Type B pancreatic cell (in vitro differentiated cells): ENCODE measurements at regions not wholly inside any gene's neighbourhood (a gene's known extent, or its start where the extent isn't known, plus 50 kb on each side); places are given as distances from the start of the nearest gene placed in this dataset.
"Not testable (repeated sequence)": the region's sequence is repeated elsewhere in the genome, so short reads cannot be mapped to it uniquely, and the experiment has no call there.

Experiments used
- DNase-seq: peaks from one replicate; pipeline ENCODE4 v3.0.0; 2021; ENCODE audit warnings: mixed read lengths; ENCODE audit not compliant: unreplicated experiment; ENCODE audit errors: extremely low spot score
- H3K27ac Mint-ChIP-seq: 2 replicates; pipeline ENCODE4 v1.8.0; 2021; ENCODE audit warnings: mild to moderate bottlenecking, mixed read lengths
- H3K27me3 Mint-ChIP-seq: 2 replicates; pipeline ENCODE4 v1.8.0; 2021; ENCODE audit warnings: mixed read lengths
- H3K36me3 Mint-ChIP-seq: 2 replicates; pipeline ENCODE4 v1.8.0; 2021; ENCODE audit warnings: mixed read lengths
- H3K4me1 Mint-ChIP-seq: one replicate; pipeline ENCODE4 v1.8.0; 2021; ENCODE audit warnings: mixed read lengths; ENCODE audit not compliant: unreplicated experiment
- H3K4me3 Mint-ChIP-seq: 2 replicates; pipeline ENCODE4 v1.8.0; 2021; ENCODE audit warnings: mild to moderate bottlenecking, mixed read lengths
- H3K9me3 Mint-ChIP-seq: 2 replicates; pipeline ENCODE4 v1.8.0; 2021; ENCODE audit warnings: mixed read lengths
- TF ChIP-seq, protein P1 (sequence below): fragments of 200-600 bp; sonication (generic); conservative IDR thresholded peaks from 2 replicates; pipeline ENCODE4 v1.5.0; 2021; ENCODE audit warnings: antibody characterized with exemption, mild to moderate bottlenecking

DNA sequence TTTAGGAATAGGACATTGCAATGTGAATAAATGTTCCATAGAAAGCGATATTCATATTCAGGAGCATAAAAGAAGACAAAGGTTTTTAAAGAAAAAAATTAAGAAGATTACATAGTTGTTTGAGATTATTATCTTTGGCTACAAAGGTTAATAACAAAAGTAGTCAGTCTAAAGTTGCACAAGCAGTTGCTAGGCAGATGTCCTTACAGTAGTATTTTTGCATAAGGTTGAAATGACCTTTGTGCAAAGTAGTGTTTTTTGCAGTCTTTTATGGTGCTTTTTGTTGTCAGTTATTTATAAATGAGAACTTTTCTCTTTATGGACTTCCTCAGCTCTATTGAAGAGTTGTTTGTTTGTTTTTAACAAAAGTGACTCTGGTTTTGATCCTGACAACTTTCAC, 447.8 kb downstream of the AMY1C start:
- H3K36me3 Mint-ChIP-seq = no peaks in the 10 kb centered on the region
- no peaks in the 10 kb centered on the region for H3K4me1 Mint-ChIP-seq
- no peak for DNase-seq
- H3K27ac Mint-ChIP-seq = no peak overlapping the region
- no peaks in the 10 kb centered on the region for H3K27me3 Mint-ChIP-seq
- no peak overlapping the region for H3K4me3 Mint-ChIP-seq
- TF ChIP-seq, protein P1, sequence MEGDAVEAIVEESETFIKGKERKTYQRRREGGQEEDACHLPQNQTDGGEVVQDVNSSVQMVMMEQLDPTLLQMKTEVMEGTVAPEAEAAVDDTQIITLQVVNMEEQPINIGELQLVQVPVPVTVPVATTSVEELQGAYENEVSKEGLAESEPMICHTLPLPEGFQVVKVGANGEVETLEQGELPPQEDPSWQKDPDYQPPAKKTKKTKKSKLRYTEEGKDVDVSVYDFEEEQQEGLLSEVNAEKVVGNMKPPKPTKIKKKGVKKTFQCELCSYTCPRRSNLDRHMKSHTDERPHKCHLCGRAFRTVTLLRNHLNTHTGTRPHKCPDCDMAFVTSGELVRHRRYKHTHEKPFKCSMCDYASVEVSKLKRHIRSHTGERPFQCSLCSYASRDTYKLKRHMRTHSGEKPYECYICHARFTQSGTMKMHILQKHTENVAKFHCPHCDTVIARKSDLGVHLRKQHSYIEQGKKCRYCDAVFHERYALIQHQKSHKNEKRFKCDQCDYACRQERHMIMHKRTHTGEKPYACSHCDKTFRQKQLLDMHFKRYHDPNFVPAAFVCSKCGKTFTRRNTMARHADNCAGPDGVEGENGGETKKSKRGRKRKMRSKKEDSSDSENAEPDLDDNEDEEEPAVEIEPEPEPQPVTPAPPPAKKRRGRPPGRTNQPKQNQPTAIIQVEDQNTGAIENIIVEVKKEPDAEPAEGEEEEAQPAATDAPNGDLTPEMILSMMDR = no peak
- H3K9me3 Mint-ChIP-seq = no peaks in the 10 kb centered on the region

DNA sequence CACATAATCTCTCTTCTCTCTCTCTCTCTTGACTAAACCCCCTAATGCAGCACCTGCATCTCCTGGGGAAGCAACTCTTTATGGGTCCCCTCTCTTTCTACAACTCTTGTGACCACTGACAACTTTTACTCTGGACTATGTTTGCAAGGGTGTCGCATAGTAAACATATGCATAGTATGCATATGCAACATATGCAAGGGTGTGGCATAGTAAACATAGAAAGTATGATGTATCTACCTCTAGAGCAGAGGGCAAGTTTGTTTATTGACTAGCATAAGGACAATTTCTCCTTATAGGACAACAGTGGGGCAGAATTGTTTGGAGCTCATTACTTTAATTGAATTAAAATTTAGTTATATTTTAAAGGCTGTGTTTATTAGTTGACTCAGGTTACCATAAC, 462.5 kb downstream of the AMY1C start:
- no peak for DNase-seq
- Mint-ChIP-seq H3K4me1 (no peaks in the 10 kb centered on the region), H3K9me3 (peaks cover 4% of the 10 kb centered on the region), H3K36me3 (no peaks in the 10 kb centered on the region), H3K27me3 (no peaks in the 10 kb centered on the region), H3K4me3 (no peak overlapping the region), H3K27ac (no peak overlapping the region)
- TF ChIP-seq, protein P1 = no peak

DNA sequence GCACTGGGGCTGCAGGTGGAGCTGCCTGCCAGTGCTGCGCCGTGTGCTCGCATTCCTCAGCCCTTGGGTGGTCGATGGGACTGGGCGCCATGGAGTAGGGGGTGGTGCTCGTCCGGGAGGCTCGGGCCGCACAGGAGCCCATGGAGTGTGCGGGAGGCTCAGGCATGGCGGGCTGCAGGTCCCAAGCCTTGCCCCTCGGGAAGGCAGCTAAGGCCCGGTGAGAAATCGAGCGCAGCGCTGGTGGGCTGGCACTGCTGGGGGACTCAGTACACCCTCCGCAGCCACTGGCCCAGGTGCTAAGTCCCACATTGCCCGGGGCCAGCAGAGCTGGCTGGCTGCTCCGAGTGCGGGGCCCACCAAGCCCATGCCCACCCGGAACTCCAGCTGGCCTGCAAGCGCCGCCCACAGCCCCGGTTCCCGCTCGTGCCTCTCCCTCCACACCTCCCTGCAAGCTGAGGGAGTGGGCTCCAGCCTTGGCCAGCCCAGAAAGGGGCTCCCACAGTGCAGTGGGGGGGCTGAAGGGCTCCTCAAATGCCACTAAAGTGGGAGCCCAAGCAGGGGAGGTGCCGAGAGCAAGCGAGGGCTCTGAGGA, 467.8 kb downstream of the AMY1C start:
- not testable (repeated sequence) for H3K9me3 Mint-ChIP-seq, H3K4me1 Mint-ChIP-seq, DNase-seq, H3K27me3 Mint-ChIP-seq, H3K27ac Mint-ChIP-seq, H3K36me3 Mint-ChIP-seq, H3K4me3 Mint-ChIP-seq

DNA sequence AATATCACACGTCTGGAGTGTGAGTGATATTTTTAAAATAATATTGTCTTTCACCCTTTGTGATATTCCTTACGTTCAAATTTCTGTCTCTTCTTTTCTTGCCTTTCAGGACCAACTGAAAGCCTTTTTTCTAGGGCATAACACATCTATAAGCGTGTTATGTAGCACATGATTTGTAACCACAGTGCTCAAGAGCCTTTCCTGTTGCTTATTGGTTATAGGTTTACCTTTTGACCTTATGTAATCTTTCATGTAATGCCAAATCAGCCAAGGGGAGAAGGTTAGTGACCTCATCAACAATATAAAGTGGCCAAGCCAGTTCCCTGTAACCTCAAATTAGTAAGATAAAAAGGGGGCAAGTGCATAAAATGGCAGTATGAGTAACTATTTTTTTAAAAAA, 480.2 kb downstream of the AMY1C start:
- Mint-ChIP-seq H3K27me3 (no peaks in the 10 kb centered on the region), H3K9me3 (no peaks in the 10 kb centered on the region), H3K4me3 (no peak overlapping the region), H3K36me3 (no peaks in the 10 kb centered on the region), H3K4me1 (peaks cover 6% of the 10 kb centered on the region), H3K27ac (no peak overlapping the region)
- TF ChIP-seq, protein P1 = no peak
- DNase-seq = no peak

DNA sequence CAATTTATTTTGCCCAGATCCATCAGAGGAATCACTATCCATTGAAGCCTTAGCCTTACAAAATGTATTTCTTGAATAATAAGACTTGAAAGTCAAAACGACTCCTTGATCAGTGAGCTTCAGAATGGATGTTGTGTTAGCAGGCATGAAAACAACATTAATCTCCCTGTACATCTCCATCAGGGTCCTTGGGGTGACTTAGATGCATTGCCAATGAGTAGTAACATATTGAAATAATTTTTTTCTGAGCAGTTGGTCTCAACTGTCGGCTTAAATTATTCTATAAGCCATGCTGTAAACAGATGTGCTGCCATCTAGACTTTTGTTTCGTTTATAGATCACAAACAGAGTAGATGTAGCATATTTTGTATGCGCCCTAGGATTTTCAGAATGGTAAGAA, 482.0 kb downstream of the AMY1C start:
- H3K36me3 Mint-ChIP-seq = no peaks in the 10 kb centered on the region
- H3K27ac Mint-ChIP-seq = no peak overlapping the region
- peaks cover 10% of the 10 kb centered on the region for H3K4me1 Mint-ChIP-seq
- H3K27me3 Mint-ChIP-seq = no peaks in the 10 kb centered on the region
- DNase-seq = no peak
- H3K4me3 Mint-ChIP-seq = no peak overlapping the region
- no peaks in the 10 kb centered on the region for H3K9me3 Mint-ChIP-seq
- TF ChIP-seq, protein P1 = no peak

DNA sequence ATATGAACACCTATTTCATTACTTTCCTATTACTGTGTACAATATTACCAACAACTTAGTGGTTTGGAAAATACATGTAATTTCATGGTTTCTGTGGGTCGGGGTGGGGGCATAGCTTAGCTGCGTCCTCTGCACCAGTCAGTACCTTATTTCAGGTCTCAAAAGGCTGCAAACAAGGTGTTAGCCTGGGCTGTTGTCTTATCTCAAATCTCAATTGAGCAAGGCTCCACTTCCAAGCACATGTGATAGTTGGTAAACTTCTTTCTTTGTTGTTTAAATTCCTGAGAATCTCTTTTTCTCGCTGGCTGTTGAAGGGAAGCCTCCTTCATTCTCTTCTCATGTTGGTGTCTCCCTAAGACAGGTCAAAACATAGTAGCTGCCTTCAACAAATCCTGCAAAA, 485.4 kb downstream of the AMY1C start:
- DNase-seq = no peak

More for the DNA sequence above, 485.4 kb downstream of the AMY1C start:
- Mint-ChIP-seq H3K36me3 (no peaks in the 10 kb centered on the region), H3K9me3 (no peaks in the 10 kb centered on the region), H3K27me3 (no peaks in the 10 kb centered on the region), H3K27ac (no peak overlapping the region), H3K4me1 (peaks cover 19% of the 10 kb centered on the region), H3K4me3 (no peak overlapping the region)
- TF ChIP-seq, protein P1 = no peak
